Chondrocyte (in vitro differentiated cells): ENCODE measurements at regions not wholly inside any gene's neighbourhood (a gene's known extent, or its start where the extent isn't known, plus 50 kb on each side); places are given as distances from the start of the nearest gene placed in this dataset.
"Not testable (repeated sequence)": the region's sequence is repeated elsewhere in the genome, so short reads cannot be mapped to it uniquely, and the experiment has no call there.

Source experiments
- DNase-seq: peaks from one replicate; pipeline ENCODE4 v3.0.0; 2021; ENCODE audit warnings: mixed read lengths, low spot score
- H3K27ac Mint-ChIP-seq: one replicate; pipeline ENCODE4 v1.8.0; 2021; ENCODE audit warnings: mild to moderate bottlenecking, moderate library complexity, mixed read lengths; ENCODE audit not compliant: unreplicated experiment
- H3K27me3 Mint-ChIP-seq: 2 replicates; pipeline ENCODE4 v1.8.0; 2021; ENCODE audit warnings: low read depth, mixed read lengths
- H3K36me3 Mint-ChIP-seq: 2 replicates; pipeline ENCODE4 v1.8.0; 2021; ENCODE audit warnings: low read depth, mixed read lengths
- H3K4me1 Mint-ChIP-seq: 2 replicates; pipeline ENCODE4 v1.8.0; 2021; ENCODE audit warnings: low read depth, mild to moderate bottlenecking, mixed read lengths
- H3K4me3 Mint-ChIP-seq: one replicate; pipeline ENCODE4 v1.8.0; 2021; ENCODE audit warnings: mild to moderate bottlenecking, moderate library complexity, mixed read lengths; ENCODE audit not compliant: unreplicated experiment
- H3K9me3 Mint-ChIP-seq: 2 replicates; pipeline ENCODE4 v1.8.0; 2021; ENCODE audit warnings: low read depth, mixed read lengths
- TF ChIP-seq, protein P1 (sequence below): fragments of 200-600 bp; sonication (generic); IDR thresholded peaks from 2 replicates; pipeline ENCODE4 v1.5.0; 2021; ENCODE audit warnings: antibody characterized with exemption, mild to moderate bottlenecking, moderate library complexity

- Mint-ChIP-seq H3K4me3 (no peak overlapping the region), H3K9me3 (peaks cover 2% of the 10 kb centered on the region), H3K27ac (no peak overlapping the region), H3K36me3 (no peaks in the 10 kb centered on the region), H3K27me3 (no peaks in the 10 kb centered on the region), H3K4me1 (no peaks in the 10 kb centered on the region)
- TF ChIP-seq, protein P1, sequence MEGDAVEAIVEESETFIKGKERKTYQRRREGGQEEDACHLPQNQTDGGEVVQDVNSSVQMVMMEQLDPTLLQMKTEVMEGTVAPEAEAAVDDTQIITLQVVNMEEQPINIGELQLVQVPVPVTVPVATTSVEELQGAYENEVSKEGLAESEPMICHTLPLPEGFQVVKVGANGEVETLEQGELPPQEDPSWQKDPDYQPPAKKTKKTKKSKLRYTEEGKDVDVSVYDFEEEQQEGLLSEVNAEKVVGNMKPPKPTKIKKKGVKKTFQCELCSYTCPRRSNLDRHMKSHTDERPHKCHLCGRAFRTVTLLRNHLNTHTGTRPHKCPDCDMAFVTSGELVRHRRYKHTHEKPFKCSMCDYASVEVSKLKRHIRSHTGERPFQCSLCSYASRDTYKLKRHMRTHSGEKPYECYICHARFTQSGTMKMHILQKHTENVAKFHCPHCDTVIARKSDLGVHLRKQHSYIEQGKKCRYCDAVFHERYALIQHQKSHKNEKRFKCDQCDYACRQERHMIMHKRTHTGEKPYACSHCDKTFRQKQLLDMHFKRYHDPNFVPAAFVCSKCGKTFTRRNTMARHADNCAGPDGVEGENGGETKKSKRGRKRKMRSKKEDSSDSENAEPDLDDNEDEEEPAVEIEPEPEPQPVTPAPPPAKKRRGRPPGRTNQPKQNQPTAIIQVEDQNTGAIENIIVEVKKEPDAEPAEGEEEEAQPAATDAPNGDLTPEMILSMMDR: no peak
- no peak for DNase-seq
These were observed 83.5 kb downstream of the MYL12B start for GRCh38 chr18:3345452-3345851.

GRCh38 chr18:3345885-3346284 is 84.0 kb downstream of the MYL12B start:
- no peaks in the 10 kb centered on the region for H3K36me3 Mint-ChIP-seq

DNA sequence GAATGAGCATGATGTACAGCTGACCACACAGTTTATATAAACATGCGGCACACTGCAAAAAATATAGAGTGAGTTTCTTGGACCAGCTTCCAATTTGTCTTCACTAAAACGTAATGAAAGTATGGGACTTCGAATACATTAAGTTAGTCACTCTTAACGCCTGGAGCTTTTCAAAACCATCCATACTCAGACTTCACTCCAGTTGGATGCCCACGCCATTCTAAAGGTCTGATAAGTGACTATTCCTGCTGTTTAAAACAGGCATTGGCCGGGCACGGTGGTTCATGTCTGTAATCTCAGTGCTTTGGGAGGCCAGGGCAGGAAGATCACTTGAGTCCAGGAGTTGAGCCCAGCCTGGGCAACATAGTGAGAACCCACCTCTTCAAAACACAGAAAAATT is 84.6 kb downstream of the MYL12B start:
- Mint-ChIP-seq H3K9me3 (peaks cover 2% of the 10 kb centered on the region), H3K27me3 (no peaks in the 10 kb centered on the region), H3K4me3 (no peak overlapping the region), H3K36me3 (no peaks in the 10 kb centered on the region), H3K4me1 (no peaks in the 10 kb centered on the region), H3K27ac (no peak overlapping the region)
- DNase-seq: no peak
- TF ChIP-seq, protein P1: no peak

More at GRCh38 chr18:3345885-3346284, 84.0 kb downstream of the MYL12B start:
- DNase-seq: no peak
- H3K27ac Mint-ChIP-seq: no peak overlapping the region
- TF ChIP-seq, protein P1: no peak
- H3K4me3 Mint-ChIP-seq: no peak overlapping the region
- H3K9me3 Mint-ChIP-seq: peaks cover 2% of the 10 kb centered on the region
- no peaks in the 10 kb centered on the region for H3K27me3 Mint-ChIP-seq
- no peaks in the 10 kb centered on the region for H3K4me1 Mint-ChIP-seq

DNA sequence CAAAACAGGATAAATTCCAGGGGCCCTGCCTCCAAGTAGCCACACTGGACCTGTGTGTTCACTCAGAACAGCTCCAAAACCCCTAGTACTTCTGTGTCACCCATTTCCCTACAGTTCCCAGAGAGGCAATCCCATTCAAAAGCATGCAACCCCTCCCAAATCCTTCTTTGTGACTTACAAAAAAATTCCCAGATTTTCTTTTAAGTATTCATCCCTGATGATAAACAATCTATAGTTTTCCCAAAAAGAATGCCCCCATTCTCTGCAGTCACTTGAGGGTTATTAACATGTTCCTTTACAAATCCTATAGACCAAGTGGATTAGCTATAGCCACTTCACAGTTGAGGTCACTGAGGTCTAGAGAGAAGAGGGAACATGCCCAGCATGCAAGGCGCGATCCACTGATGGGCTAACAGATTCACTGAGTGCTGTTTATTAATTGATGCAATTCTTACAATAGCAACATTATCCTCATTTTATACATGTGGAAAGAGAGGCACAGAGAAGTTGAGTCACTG is 85.4 kb downstream of the MYL12B start:
- DNase-seq: no peak
- peaks cover under 1% of the 10 kb centered on the region for H3K9me3 Mint-ChIP-seq
- TF ChIP-seq, protein P1: no peak
- no peaks in the 10 kb centered on the region for H3K27me3 Mint-ChIP-seq
- H3K4me3 Mint-ChIP-seq: no peak overlapping the region
- no peak overlapping the region for H3K27ac Mint-ChIP-seq
- no peaks in the 10 kb centered on the region for H3K36me3 Mint-ChIP-seq
- no peaks in the 10 kb centered on the region for H3K4me1 Mint-ChIP-seq

- no peak overlapping the region for H3K4me3 Mint-ChIP-seq
- no peaks in the 10 kb centered on the region for H3K9me3 Mint-ChIP-seq
- DNase-seq: no peak
- H3K27ac Mint-ChIP-seq: no peak overlapping the region
- no peaks in the 10 kb centered on the region for H3K27me3 Mint-ChIP-seq
- no peaks in the 10 kb centered on the region for H3K4me1 Mint-ChIP-seq
- no peaks in the 10 kb centered on the region for H3K36me3 Mint-ChIP-seq
- TF ChIP-seq, protein P1: no peak
These were observed 86.2 kb downstream of the MYL12B start for GRCh38 chr18:3348176-3348575.

- not testable (repeated sequence) for H3K27me3 Mint-ChIP-seq, H3K4me1 Mint-ChIP-seq, DNase-seq, H3K4me3 Mint-ChIP-seq, H3K9me3 Mint-ChIP-seq, H3K36me3 Mint-ChIP-seq, H3K27ac Mint-ChIP-seq
These were observed 87.3 kb downstream of the MYL12B start for GRCh38 chr18:3349046-3349841.
